SK-N-SH treated with all-trans-retinoic acid at 6 μM for 48 hours (cell line): ENCODE measurements at regions not wholly inside any gene's neighbourhood (a gene's known extent, or its start where the extent isn't known, plus 50 kb on each side); places are given as distances from the start of the nearest gene placed in this dataset.

Source experiments
- ATAC-seq: fragments of 200-7000 bp; cut with Tn5 transposase; 3 replicates; pipeline ENCODE4 v1.9.1; 2020; ENCODE audit warnings: mild to moderate bottlenecking, moderate library complexity
- ARNTL ChIP-seq: fragments of 450-650 bp; formaldehyde crosslinking; IDR thresholded peaks from 2 replicates; pipeline ENCODE4 v1.5.0; 2020; ENCODE audit warnings: low read depth, mild to moderate bottlenecking, moderate library complexity, borderline replicate concordance
- BACH2 ChIP-seq: fragments of 250-450 bp; sonication (Bioruptor Pico); IDR thresholded peaks from 2 replicates; pipeline ENCODE4 v1.9.0; 2021; ENCODE audit warnings: mild to moderate bottlenecking, borderline replicate concordance
- CREB5 ChIP-seq: fragments of 250-450 bp; sonication (Bioruptor Pico); IDR thresholded peaks from 2 replicates; pipeline ENCODE4 v1.5.1; 2020; ENCODE audit warnings: low read depth, mild to moderate bottlenecking, moderate library complexity
- CSDC2 ChIP-seq: fragments of 250-450 bp; sonication (Bioruptor Pico); IDR thresholded peaks from 2 replicates; pipeline ENCODE4 v1.5.0; 2020; ENCODE audit warnings: mild to moderate bottlenecking, moderate library complexity
- CSRNP3 ChIP-seq: fragments of 250-450 bp; sonication (Bioruptor Pico); IDR thresholded peaks from 2 replicates; pipeline ENCODE4 v1.5.1; 2021; ENCODE audit warnings: mild to moderate bottlenecking, moderate library complexity
- ESRRG ChIP-seq: fragments of 250-450 bp; sonication (Bioruptor Pico); IDR thresholded peaks from 2 replicates; pipeline ENCODE4 v1.6.1; 2021; ENCODE audit warnings: mild to moderate bottlenecking
- GLIS3 ChIP-seq: fragments of 250-450 bp; sonication (Bioruptor Pico); IDR thresholded peaks from 2 replicates; pipeline ENCODE4 v1.5.0; 2020; ENCODE audit warnings: mild to moderate bottlenecking, moderate library complexity
- ISL1 ChIP-seq: fragments of 250-450 bp; sonication (Bioruptor Pico); IDR thresholded peaks from 2 replicates; pipeline ENCODE4 v2.1.2; 2022; ENCODE audit warnings: mild to moderate bottlenecking, moderate library complexity
- OSR1 ChIP-seq: fragments of 250-450 bp; sonication (Bioruptor Pico); IDR thresholded peaks from 2 replicates; pipeline ENCODE4 v1.8.0; 2022; ENCODE audit warnings: moderate library complexity, mild to moderate bottlenecking, inconsistent platforms
- PATZ1 ChIP-seq: fragments of 250-450 bp; sonication (Bioruptor Pico); IDR thresholded peaks from 2 replicates; pipeline ENCODE4 v1.8.0; 2020; ENCODE audit warnings: mild to moderate bottlenecking, moderate library complexity, borderline replicate concordance
- PPARA ChIP-seq: fragments of 250-450 bp; sonication (Bioruptor Pico); IDR thresholded peaks from 2 replicates; pipeline ENCODE4 v1.5.0; 2020; ENCODE audit warnings: mild to moderate bottlenecking, borderline replicate concordance
- RARB ChIP-seq: fragments of 250-450 bp; sonication (Bioruptor Pico); IDR thresholded peaks from 2 replicates; pipeline ENCODE4 v1.8.0; 2021; ENCODE audit warnings: mild to moderate bottlenecking, moderate library complexity
- TCF4 ChIP-seq: fragments of 250-450 bp; sonication (Bioruptor Pico); IDR thresholded peaks from 2 replicates; pipeline ENCODE4 v1.8.0; 2021; ENCODE audit warnings: mild to moderate bottlenecking, moderate library complexity, borderline replicate concordance
- TOX ChIP-seq: fragments of 250-450 bp; sonication (Bioruptor Pico); IDR thresholded peaks from 2 replicates; pipeline ENCODE4 v1.8.0; 2021; ENCODE audit warnings: mild to moderate bottlenecking, moderate library complexity, borderline replicate concordance
- TSHZ2 ChIP-seq: fragments of 250-450 bp; sonication (Bioruptor Pico); IDR thresholded peaks from 2 replicates; pipeline ENCODE4 v1.5.0; 2020; ENCODE audit warnings: mild to moderate bottlenecking, moderate library complexity
- ZC3H10 ChIP-seq: fragments of 250-450 bp; sonication (Bioruptor Pico); IDR thresholded peaks from 2 replicates; pipeline ENCODE4 v1.5.1; 2021; ENCODE audit warnings: mild to moderate bottlenecking, moderate library complexity
- ZFP3 ChIP-seq: fragments of 250-450 bp; sonication (Bioruptor Pico); IDR thresholded peaks from 2 replicates; pipeline ENCODE4 v1.5.0; 2020; ENCODE audit warnings: mild to moderate bottlenecking, moderate library complexity
- ZFP30 ChIP-seq: fragments of 450-650 bp; formaldehyde crosslinking; IDR thresholded peaks from 2 replicates; pipeline ENCODE4 v1.5.0; 2022; ENCODE audit warnings: mild to moderate bottlenecking, moderate library complexity
- ZNF565 ChIP-seq: fragments of 450-650 bp; formaldehyde crosslinking; conservative IDR thresholded peaks from 2 replicates; pipeline ENCODE4 v1.5.0; 2020; ENCODE audit warnings: low read depth, mild to moderate bottlenecking, moderate library complexity
- ZNF8 ChIP-seq: fragments of 450-650 bp; formaldehyde crosslinking; IDR thresholded peaks from 2 replicates; pipeline ENCODE4 v1.5.0; 2020; ENCODE audit warnings: mild to moderate bottlenecking, moderate library complexity

GRCh38 chr4:52372747-52373146, 286.4 kb downstream of the USP46 start:
- TF ChIP-seq PATZ1 (CRISPR knock-in tag): no peak
- no peak for TF ChIP-seq ZC3H10 (CRISPR knock-in tag)
- no peak for ATAC-seq

- no peak for TF ChIP-seq CSDC2
- ATAC-seq: no peak
These were observed 285.5 kb downstream of the USP46 start for GRCh38 chr4:52373650-52374049.

- ATAC-seq: no peak
- no peak for TF ChIP-seq CSRNP3 (CRISPR knock-in tag)
- TF ChIP-seq ESRRG: no peak
- no peak for TF ChIP-seq PATZ1 (CRISPR knock-in tag)
- TF ChIP-seq ZFP3 (CRISPR knock-in tag): no peak
These were observed 284.2 kb downstream of the USP46 start for GRCh38 chr4:52374877-52375276.

- no peak for ATAC-seq
- TF ChIP-seq ZC3H10 (CRISPR knock-in tag): no peak
These were observed 282.9 kb downstream of the USP46 start for GRCh38 chr4:52376132-52376704.

GRCh38 chr4:52377563-52377962, 281.5 kb downstream of the USP46 start:
- ATAC-seq: no peak
- no peak for TF ChIP-seq BACH2 (CRISPR knock-in tag)
- TF ChIP-seq TOX (CRISPR knock-in tag): no peak
- no peak for TF ChIP-seq GLIS3
- no peak for TF ChIP-seq ESRRG
- TF ChIP-seq RARB (CRISPR knock-in tag): no peak
- TF ChIP-seq PPARA (CRISPR knock-in tag): no peak
- no peak for TF ChIP-seq PATZ1 (CRISPR knock-in tag)
- no peak for TF ChIP-seq ZFP30 (CRISPR knock-in tag)
- TF ChIP-seq CSDC2: no peak
- no peak for TF ChIP-seq ZNF8
- TF ChIP-seq TCF4 (CRISPR knock-in tag): no peak
- no peak for TF ChIP-seq CREB5 (CRISPR knock-in tag)
- no peak for TF ChIP-seq ISL1 (CRISPR knock-in tag)
- TF ChIP-seq TSHZ2 (CRISPR knock-in tag): no peak
- no peak for TF ChIP-seq ZNF565 (CRISPR knock-in tag)
- no peak for TF ChIP-seq CSRNP3 (CRISPR knock-in tag)
- no peak for TF ChIP-seq ZC3H10 (CRISPR knock-in tag)
- no peak for TF ChIP-seq OSR1 (CRISPR knock-in tag)
- no peak for TF ChIP-seq ARNTL
